ENCODE measurements at regions not wholly inside any gene's neighbourhood (a gene's known extent, or its start where the extent isn't known, plus 50 kb on each side); places are given as distances from the start of the nearest gene placed in this dataset.

- FAIRE-seq (peak; percentile 55), DNase-seq (ENCODE audit: low spot score) (peak; percentile 87)
Observed at GRCh38 chr10:4663162-4663992, 162.6 kb upstream of the AKR1E2 start.

- DNase-seq (ENCODE audit: low spot score), result peak; percentile 29
- FAIRE-seq, result no peak
Observed at GRCh38 chr10:4662576-4663161, 163.3 kb upstream of the AKR1E2 start.

GRCh38 chr10:4661511-4662255 is 164.3 kb upstream of the AKR1E2 start:
- no peak for DNase-seq (ENCODE audit: low spot score)
- FAIRE-seq, result no peak

GRCh38 chr10:4658777-4659176 is 167.2 kb upstream of the AKR1E2 start:
- FAIRE-seq, result no peak

GRCh38 chr10:4656576-4657194 is 169.3 kb upstream of the AKR1E2 start:
- no peak for FAIRE-seq

More at GRCh38 chr10:4658777-4659176, 167.2 kb upstream of the AKR1E2 start:
- DNase-seq (ENCODE audit: low spot score), result no peak

GRCh38 chr10:4655879-4656278 is 170.1 kb upstream of the AKR1E2 start:
- DNase-seq (ENCODE audit: low spot score) (no peak), FAIRE-seq (no peak)

More at GRCh38 chr10:4656576-4657194, 169.3 kb upstream of the AKR1E2 start:
- peak; percentile 46 for DNase-seq (ENCODE audit: low spot score)

- DNase-seq (ENCODE audit: low spot score) (no peak), FAIRE-seq (no peak)
Observed at GRCh38 chr10:4655406-4655805, 170.6 kb upstream of the AKR1E2 start.

GRCh38 chr10:4654496-4654895 is 171.5 kb upstream of the AKR1E2 start:
- FAIRE-seq (no peak), DNase-seq (ENCODE audit: low spot score) (no peak)

- FAIRE-seq (no peak), DNase-seq (ENCODE audit: low spot score) (no peak)
Observed at GRCh38 chr10:4653160-4653559, 172.8 kb upstream of the AKR1E2 start.

GRCh38 chr10:4652111-4653010 is 173.6 kb upstream of the AKR1E2 start:
- FAIRE-seq (peak; percentile 37), DNase-seq (ENCODE audit: low spot score) (no peak)

GRCh38 chr10:4651404-4652037 is 174.5 kb upstream of the AKR1E2 start:
- DNase-seq (ENCODE audit: low spot score), result no peak
- FAIRE-seq, result no peak

- no peak for FAIRE-seq
- DNase-seq (ENCODE audit: low spot score), result no peak
Observed at GRCh38 chr10:4650582-4650981, 175.4 kb upstream of the AKR1E2 start.

GRCh38 chr10:4649886-4650508 is 176.0 kb upstream of the AKR1E2 start:
- DNase-seq (ENCODE audit: low spot score) (no peak), FAIRE-seq (no peak)

- no peak for FAIRE-seq
- no peak for DNase-seq (ENCODE audit: low spot score)
Observed at GRCh38 chr10:4649471-4649870, 176.5 kb upstream of the AKR1E2 start.

- no peak for DNase-seq (ENCODE audit: low spot score)
- no peak for FAIRE-seq
Observed at GRCh38 chr10:4648999-4649398, 177.0 kb upstream of the AKR1E2 start.

GRCh38 chr10:4647109-4647785 is 178.8 kb upstream of the AKR1E2 start:
- FAIRE-seq, result no peak
- DNase-seq (ENCODE audit: low spot score), result no peak

GRCh38 chr10:4646547-4646946 is 179.5 kb upstream of the AKR1E2 start:
- FAIRE-seq, result no peak
- DNase-seq (ENCODE audit: low spot score), result no peak

- DNase-seq (ENCODE audit: low spot score) (no peak), FAIRE-seq (no peak)
Observed at GRCh38 chr10:4645836-4646235, 180.2 kb upstream of the AKR1E2 start.

GRCh38 chr10:4643471-4643870 is 182.5 kb upstream of the AKR1E2 start:
- DNase-seq (ENCODE audit: low spot score), result no peak
- no peak for FAIRE-seq
